ENCODE measurements at regions not wholly inside any gene's neighbourhood (a gene's known extent, or its start where the extent isn't known, plus 50 kb on each side); places are given as distances from the start of the nearest gene placed in this dataset.

- ChIA-PET CTCF (no interaction called here), POLR2A (no interaction called here)
- Mint-ChIP-seq H3K4me3 (ENCODE audit: unreplicated experiment) (no peak overlapping the region), H3K36me3 (ENCODE audit: insufficient read depth, unreplicated experiment) (no peaks in the 10 kb centered on the region), H3K4me1 (ENCODE audit: low read depth, unreplicated experiment) (no peaks in the 10 kb centered on the region), H3K9me3 (ENCODE audit: unreplicated experiment) (peaks cover 10% of the 10 kb centered on the region), H3K27ac (ENCODE audit: unreplicated experiment) (no peak overlapping the region), H3K27me3 (ENCODE audit: insufficient read depth, unreplicated experiment) (peaks cover 4% of the 10 kb centered on the region)
- no peak overlapping the region for H3K4me3 ChIP-seq (ENCODE audit: low read depth, low read length)
- H3K4me1 ChIP-seq, result peaks cover 4% of the 10 kb centered on the region; the same call in 1 of the 2 replicates
- no peaks in the 10 kb centered on the region for H3K36me3 ChIP-seq (ENCODE audit: control insufficient read depth, insufficient read depth, low read length)
- no peak for DNase-seq
- H3K9me3 ChIP-seq, result no peaks in the 10 kb centered on the region
- BruUV-seq (replicated peaks), result no TSS peak
- TF ChIP-seq, protein P1, sequence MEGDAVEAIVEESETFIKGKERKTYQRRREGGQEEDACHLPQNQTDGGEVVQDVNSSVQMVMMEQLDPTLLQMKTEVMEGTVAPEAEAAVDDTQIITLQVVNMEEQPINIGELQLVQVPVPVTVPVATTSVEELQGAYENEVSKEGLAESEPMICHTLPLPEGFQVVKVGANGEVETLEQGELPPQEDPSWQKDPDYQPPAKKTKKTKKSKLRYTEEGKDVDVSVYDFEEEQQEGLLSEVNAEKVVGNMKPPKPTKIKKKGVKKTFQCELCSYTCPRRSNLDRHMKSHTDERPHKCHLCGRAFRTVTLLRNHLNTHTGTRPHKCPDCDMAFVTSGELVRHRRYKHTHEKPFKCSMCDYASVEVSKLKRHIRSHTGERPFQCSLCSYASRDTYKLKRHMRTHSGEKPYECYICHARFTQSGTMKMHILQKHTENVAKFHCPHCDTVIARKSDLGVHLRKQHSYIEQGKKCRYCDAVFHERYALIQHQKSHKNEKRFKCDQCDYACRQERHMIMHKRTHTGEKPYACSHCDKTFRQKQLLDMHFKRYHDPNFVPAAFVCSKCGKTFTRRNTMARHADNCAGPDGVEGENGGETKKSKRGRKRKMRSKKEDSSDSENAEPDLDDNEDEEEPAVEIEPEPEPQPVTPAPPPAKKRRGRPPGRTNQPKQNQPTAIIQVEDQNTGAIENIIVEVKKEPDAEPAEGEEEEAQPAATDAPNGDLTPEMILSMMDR (IDR thresholded peaks at IDR 0.05; ENCODE audit: insufficient read depth in 1 of 2, low read depth in 1 of 2, low read length in 1 of 2, severe bottlenecking in 1 of 2, unreplicated experiment in 1 of 2), result no peak
- intact Hi-C loops (cut with micrococcal nuclease; ENCODE audit: unreplicated experiment), result no loop called here
- no peaks in the 10 kb centered on the region for H3K27me3 ChIP-seq (replicated peaks; ENCODE audit: control insufficient read depth, insufficient read depth, low read length)
Observed at GRCh38 chr1:209037064-209037463, 546.5 kb upstream of the CAMK1G start.

GRCh38 chr1:209038316-209038715 is 545.2 kb upstream of the CAMK1G start:
- H3K9me3 ChIP-seq, result no peaks in the 10 kb centered on the region
- intact Hi-C loops (cut with micrococcal nuclease; ENCODE audit: unreplicated experiment), result no loop called here
- Mint-ChIP-seq H3K4me1 (ENCODE audit: low read depth, unreplicated experiment) (no peaks in the 10 kb centered on the region), H3K36me3 (ENCODE audit: insufficient read depth, unreplicated experiment) (no peaks in the 10 kb centered on the region), H3K9me3 (ENCODE audit: unreplicated experiment) (peaks cover 8% of the 10 kb centered on the region), H3K4me3 (ENCODE audit: unreplicated experiment) (no peak overlapping the region), H3K27me3 (ENCODE audit: insufficient read depth, unreplicated experiment) (no peaks in the 10 kb centered on the region), H3K27ac (ENCODE audit: unreplicated experiment) (no peak overlapping the region)
- no peak overlapping the region for H3K4me3 ChIP-seq (ENCODE audit: low read depth, low read length)
- no peak for DNase-seq
- no TSS peak for BruUV-seq (replicated peaks)
- ChIA-PET CTCF (no interaction called here), POLR2A (no interaction called here)
- H3K4me1 ChIP-seq, result peaks cover 4% of the 10 kb centered on the region; the same call in 1 of the 2 replicates
- TF ChIP-seq, protein P1 (IDR thresholded peaks at IDR 0.05; ENCODE audit: insufficient read depth in 1 of 2, low read depth in 1 of 2, low read length in 1 of 2, severe bottlenecking in 1 of 2, unreplicated experiment in 1 of 2), result no peak
- H3K27me3 ChIP-seq (replicated peaks; ENCODE audit: control insufficient read depth, insufficient read depth, low read length), result no peaks in the 10 kb centered on the region
- no peaks in the 10 kb centered on the region for H3K36me3 ChIP-seq (ENCODE audit: control insufficient read depth, insufficient read depth, low read length)

- Histone ChIP-seq H3K4me1 (peaks cover 4% of the 10 kb centered on the region; the same call in 1 of the 2 replicates), H3K36me3 (ENCODE audit: control insufficient read depth, insufficient read depth, low read length) (no peaks in the 10 kb centered on the region), H3K4me3 (ENCODE audit: low read depth, low read length) (no peak overlapping the region), H3K9me3 (no peaks in the 10 kb centered on the region), H3K27me3 (replicated peaks; ENCODE audit: control insufficient read depth, insufficient read depth, low read length) (no peaks in the 10 kb centered on the region)
- peaks cover 3% of the 10 kb centered on the region for H3K9me3 Mint-ChIP-seq (ENCODE audit: unreplicated experiment)
- CTCF ChIA-PET, result no interaction called here
- TF ChIP-seq, protein P1 (IDR thresholded peaks at IDR 0.05; ENCODE audit: insufficient read depth in 1 of 2, low read depth in 1 of 2, low read length in 1 of 2, severe bottlenecking in 1 of 2, unreplicated experiment in 1 of 2), result no peak
- intact Hi-C loops (cut with micrococcal nuclease; ENCODE audit: unreplicated experiment), result no loop called here
- H3K36me3 Mint-ChIP-seq (ENCODE audit: insufficient read depth, unreplicated experiment), result no peaks in the 10 kb centered on the region
- H3K27ac Mint-ChIP-seq (ENCODE audit: unreplicated experiment), result no peak overlapping the region
- H3K4me1 Mint-ChIP-seq (ENCODE audit: low read depth, unreplicated experiment), result no peaks in the 10 kb centered on the region
- POLR2A ChIA-PET, result no interaction called here
- H3K4me3 Mint-ChIP-seq (ENCODE audit: unreplicated experiment), result no peak overlapping the region
- DNase-seq, result no peak
- no peaks in the 10 kb centered on the region for H3K27me3 Mint-ChIP-seq (ENCODE audit: insufficient read depth, unreplicated experiment)
- no TSS peak for BruUV-seq (replicated peaks)
Observed at GRCh38 chr1:209038735-209039134, 544.8 kb upstream of the CAMK1G start.

Measured in Caco-2 (cell line).